ENCODE measurements at regions not wholly inside any gene's neighbourhood (a gene's known extent, or its start where the extent isn't known, plus 50 kb on each side); places are given as distances from the start of the nearest gene placed in this dataset.
"Not testable (repeated sequence)": the region's sequence is repeated elsewhere in the genome, so short reads cannot be mapped to it uniquely, and the experiment has no call there.

DNA sequence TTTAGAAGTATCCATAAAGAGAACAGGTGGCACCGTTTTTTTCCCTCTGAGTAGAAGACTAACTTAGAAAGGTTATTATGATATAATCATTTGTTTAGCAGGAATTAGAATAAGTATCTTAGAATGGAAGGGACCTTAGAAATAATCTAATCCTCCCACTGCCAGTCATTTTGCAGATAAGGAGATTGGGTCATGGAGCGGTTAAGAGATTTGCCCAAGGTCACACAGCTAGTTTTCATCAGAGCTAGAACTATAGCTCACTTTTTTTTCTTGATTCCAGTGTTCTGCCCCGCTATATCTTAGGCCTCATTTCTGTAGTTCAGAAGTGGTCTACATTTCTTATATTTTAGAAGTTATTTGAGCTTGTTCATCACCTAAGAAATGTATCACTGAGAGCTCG lies 139.6 kb downstream of the PRL start:
- H3K4me3 ChIP-seq (ENCODE audit: low read depth, low read length) = no peak overlapping the region

DNA sequence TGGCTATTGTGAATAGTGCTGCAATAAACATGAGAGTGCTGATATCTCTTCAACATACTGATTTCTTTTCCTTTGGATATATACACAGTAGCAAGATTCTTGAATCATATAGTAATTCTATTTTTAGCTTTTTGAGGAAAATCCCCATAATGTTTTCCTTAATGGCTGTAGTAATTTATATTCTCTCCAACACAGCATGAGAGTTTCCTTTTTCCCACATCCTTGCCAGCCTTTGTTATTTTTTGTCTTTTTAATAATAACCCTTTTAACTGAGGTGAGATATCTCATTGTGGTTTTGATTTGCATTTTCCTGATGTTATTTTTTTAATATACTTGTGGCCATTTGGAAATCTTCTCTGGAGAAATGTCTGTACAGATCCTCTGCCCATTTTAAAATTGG lies 132.6 kb downstream of the PRL start:
- no peak overlapping the region for H3K4me3 ChIP-seq (ENCODE audit: low read depth, low read length)

DNA sequence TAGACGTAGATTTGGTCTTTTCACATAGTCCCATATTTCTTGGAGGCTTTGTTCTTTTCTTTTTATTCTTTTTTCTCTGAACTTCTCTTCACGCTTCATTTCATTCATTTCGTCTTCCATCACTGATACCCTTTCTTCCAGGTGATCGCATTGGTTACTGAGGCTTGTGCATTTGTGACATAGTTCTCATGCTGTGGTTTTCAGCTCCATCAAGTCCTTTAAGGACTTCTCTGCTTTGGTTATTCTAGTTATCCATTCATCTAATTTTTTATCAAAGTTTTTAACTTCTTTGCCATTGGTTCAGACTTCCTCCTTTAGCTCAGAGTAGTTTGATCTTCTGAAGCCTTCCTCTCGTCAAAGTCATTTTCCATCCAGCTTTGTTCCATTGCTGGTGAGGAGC lies 125.8 kb downstream of the PRL start:
- not testable (repeated sequence) for H3K4me3 ChIP-seq (ENCODE audit: low read depth, low read length)

DNA sequence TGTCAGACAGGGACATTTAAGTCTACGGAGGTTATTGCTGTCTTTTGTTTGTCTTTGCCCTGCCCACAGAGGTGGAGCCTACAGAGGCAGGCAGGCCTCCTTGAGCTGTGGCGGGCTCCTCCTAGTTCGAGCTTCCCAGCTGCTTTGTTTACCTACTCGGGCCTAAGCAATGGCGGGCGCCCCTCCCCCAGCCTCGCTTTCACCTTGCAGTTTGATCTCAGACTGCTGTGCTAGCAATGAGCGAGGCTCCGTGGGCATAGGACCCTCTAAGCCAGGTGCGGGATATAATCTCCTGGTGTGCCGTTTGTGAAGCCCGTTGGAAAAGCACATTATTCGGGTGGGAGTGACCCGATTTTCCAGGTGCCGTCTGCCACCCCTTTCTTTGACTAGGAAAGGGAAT lies 125.0 kb downstream of the PRL start:
- H3K4me3 ChIP-seq (ENCODE audit: low read depth, low read length) = not testable (repeated sequence)

DNA sequence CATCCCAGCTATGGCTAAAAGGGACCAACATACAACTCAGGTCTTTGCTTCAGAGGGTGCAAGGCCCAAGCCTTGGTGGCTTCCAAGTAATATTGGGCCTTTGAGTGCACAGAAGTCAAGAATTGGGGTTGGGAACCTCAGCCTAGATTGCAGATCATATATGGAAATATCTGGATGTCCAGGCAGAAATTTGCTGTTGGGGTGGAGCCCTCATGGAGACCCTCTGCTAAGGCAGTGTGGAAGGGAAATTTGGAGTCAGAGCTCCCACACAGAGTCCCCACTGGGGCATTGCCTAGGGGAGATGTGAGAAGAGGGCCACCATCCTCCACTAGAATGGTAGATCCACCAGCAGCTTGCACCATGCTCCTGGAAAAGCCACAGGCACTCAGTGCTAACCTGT lies 123.5 kb downstream of the PRL start:
- H3K4me3 ChIP-seq (ENCODE audit: low read depth, low read length) = no peak overlapping the region

DNA sequence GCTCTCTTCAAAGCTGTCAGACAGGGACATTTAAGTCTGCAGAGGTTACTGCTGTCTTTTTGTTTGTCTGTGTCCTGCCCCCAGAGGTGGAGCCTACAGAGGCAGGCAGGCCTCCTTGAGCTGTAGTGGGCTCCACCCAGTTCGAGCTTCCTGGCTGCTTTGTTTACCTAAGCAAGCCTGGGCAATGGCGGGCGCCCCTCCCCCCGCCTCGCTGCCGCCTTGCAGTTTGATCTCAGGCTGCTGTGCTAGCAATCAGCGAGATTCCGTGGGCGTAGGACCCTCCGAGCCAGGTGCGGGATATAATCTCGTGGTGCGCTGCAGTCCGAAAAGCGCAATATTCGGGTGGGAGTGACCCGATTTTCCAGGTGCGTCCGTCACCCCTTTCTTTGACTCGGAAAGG lies 116.6 kb downstream of the PRL start:
- not testable (repeated sequence) for H3K4me3 ChIP-seq (ENCODE audit: low read depth, low read length)

DNA sequence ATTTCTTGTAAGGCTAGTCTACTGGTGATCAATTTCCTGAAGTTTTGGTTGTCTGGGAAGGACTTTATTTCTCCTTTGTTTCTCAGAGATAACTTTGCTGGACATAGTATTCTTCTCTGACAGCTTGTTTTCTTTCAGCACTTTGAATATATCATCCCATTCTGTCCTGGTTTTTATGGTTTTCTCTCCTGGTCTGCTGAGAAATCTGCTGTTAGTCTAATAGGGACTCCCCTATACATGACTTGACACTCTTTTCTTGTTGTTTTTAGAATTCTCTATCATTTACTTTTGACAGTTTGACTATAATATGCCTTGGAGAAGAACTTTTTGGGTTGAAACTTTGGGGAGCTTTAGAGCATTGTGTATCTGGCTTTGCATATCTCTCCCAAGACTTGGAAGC lies 112.5 kb downstream of the PRL start:
- H3K4me3 ChIP-seq (ENCODE audit: low read depth, low read length) = no peak overlapping the region

DNA sequence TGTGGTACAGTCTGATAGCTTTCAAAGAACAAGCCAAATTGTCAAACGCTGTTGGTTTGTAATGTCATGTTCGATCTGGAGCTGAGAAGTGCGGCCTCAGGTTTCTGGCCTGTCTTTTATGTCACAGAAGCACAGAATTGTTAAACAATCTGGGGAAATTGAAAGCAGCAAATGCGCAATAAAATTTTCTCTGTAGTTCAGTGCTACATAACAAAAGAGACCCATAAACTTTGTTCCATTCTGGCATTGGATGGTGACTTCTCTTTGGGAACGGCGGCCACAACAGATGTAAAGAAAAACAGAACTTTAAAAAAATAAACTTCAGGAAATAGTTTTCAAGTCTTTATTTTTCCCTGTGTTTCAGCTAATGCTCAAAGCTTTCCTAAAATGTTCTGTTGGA lies 106.9 kb downstream of the PRL start:
- H3K4me3 ChIP-seq (ENCODE audit: low read depth, low read length) = no peak overlapping the region

DNA sequence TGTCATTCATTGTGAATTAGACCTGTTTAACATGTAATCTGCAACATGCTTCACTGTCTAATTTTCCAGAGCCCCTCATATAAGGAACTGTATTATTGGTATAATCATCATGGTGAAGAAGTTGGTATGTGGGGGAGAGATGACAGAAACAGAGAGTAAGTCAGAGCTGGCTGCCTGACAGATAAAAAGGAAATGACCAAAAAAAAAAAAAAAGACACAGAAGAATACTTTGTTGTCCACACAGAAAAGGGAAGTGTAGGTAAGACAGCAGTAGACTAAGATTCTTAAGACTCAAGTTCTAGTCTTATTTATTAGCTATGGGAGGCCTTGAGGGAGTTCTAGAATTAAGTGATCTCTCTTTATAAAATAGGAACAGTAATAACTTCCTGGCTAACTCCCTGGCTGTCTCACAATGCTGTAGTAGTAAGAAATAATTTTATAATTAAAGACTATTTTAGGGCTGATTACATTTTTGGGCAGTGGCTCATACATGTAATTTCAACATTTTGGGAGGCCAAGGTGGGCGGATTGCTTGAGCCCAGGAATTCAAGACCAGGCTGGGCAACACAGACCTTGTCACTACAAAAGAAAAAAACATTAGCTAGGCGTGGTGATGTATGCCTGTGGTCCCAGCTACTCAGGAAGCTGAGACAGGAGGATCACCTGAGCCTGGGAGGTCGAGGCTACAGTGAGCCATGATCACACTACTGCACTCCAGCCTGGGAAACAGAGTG lies 102.5 kb downstream of the PRL start:
- H3K4me3 ChIP-seq (ENCODE audit: low read depth, low read length) = no peak overlapping the region

DNA sequence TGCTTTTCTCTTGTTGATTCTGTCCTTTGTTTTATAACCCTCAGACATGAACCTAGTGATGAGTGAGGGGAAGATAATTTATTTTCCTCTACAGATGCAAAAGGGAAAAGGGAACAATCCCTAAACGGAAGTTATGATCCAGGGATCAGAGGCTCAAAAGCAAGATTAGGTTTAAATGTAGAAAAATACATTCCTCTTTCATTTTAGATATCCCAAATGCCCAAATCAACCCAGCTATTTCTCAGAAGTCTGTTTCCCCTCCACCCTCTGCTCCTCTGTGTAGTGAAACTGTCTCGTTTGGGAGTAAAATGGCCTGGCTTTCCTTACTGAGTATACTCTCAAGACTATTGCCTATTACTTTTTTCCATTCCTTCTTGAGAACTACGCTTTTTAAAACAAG lies 97.1 kb downstream of the PRL start:
- H3K4me3 ChIP-seq (ENCODE audit: low read depth, low read length) = no peak overlapping the region

DNA sequence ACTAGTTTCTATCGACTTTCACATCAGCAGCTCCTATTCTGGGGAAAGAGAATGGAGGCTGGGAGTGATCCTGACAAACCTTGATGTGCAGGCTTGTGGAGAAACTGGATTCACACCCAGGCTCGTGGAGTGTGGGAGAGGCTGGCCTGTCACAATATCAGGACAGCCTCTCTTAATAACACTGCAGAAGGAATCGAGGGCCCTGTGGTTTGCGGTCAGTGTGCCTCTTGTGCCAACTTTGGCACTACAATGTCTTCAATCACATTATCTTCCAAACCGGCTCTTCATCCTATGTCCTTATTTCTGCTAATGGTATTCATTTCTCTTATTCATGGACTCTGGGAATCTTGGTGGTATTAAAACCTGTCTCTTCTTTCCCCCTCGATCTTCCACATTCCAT lies 92.7 kb downstream of the PRL start:
- no peak overlapping the region for H3K4me3 ChIP-seq (ENCODE audit: low read depth, low read length)

DNA sequence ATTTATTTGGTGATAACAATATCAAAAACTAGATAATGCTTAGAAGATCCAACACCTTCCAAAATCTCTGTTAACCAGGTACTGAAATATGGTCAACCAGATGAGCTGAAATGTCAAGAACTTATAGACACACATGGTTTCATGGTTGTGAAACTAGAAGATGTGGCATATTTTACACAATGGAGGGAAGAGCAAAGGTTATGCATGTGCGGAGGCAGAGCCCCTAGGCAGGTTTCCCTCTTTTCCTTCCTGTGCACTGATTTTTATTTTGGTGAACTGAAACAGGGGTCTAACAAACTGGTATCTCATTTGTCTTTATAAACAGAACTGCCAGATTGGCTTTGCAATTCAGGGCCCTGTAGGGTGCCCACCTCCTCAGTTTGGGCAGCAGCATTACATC lies 91.6 kb downstream of the PRL start:
- H3K4me3 ChIP-seq (ENCODE audit: low read depth, low read length) = no peak overlapping the region

DNA sequence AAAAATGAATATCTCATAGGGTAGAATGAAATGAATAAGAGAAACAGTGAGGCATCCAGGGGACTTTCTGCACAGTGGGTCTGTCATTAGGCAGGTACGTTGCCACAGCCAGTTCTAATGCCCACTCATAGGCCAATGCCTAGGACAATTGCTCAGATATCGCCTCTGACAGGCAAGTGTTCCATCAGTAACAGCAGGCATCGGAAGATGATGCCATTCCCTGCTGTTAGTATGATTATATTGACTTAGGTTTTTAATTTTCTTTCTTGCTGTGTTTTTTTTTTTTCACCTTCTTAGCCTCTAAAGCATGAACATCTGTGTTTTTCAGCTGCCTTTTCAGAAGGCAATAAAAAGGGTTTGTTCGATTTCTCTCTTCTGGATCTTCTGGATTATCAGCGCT lies 90.7 kb downstream of the PRL start:
- no peak overlapping the region for H3K4me3 ChIP-seq (ENCODE audit: low read depth, low read length)

DNA sequence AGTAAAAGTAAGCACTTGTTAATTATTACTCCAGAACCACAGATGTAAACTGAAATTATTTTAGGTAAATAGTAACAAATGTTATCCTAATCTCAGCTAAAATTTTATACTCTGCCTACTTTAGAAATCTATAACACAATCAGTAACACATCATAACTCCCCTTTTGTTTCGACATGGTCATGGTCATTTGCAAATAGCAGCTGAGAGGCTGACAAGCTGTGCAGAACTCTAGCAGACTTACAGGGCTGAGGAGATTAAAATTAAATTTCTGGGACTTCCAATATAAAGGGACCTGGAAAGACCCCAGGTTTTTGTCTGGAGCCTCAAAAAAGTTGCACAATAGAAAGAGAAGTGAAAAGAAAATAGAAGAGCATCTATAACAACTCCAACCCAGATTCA lies 88.8 kb downstream of the PRL start:
- H3K4me3 ChIP-seq (ENCODE audit: low read depth, low read length) = no peak overlapping the region

DNA sequence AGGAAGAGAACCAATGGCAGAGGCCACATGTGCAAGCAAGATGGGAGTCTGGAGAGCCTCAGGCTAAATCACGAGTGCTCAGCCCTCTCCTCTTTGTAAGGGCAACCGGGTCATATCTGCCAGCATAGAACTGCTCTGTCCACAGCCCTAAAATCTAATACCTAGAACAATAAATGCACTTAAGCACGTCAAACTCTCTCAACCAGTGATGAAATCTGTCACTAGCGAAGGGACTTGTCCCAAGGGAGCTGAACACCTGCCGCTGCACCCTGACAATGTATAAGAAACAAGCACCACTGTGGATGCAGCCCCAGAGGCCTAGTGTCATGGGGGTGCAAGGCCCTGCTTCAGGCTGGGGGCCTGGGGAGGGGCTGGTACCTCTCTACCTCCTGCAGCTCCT lies 82.5 kb downstream of the PRL start:
- H3K4me3 ChIP-seq (ENCODE audit: low read depth, low read length) = no peak overlapping the region

DNA sequence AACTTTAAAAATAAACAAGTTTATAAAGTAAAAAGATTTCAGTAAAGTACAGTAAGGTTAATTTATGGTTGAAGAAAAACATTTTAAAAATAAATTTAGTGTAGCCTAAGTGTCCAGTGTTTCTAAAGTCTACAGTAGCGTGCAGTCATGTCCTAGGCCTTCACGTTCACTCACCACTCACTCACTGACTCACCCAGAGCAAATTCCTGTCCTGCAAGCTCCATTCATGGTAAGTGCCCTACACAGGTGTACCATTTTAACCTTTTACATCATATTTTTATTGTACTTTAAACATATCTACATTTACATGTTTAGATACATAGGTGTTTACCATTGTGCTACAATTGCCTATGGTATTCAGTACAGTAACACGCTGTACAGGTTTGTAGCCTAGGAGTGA lies 81.4 kb downstream of the PRL start:
- H3K4me3 ChIP-seq (ENCODE audit: low read depth, low read length) = not testable (repeated sequence)

DNA sequence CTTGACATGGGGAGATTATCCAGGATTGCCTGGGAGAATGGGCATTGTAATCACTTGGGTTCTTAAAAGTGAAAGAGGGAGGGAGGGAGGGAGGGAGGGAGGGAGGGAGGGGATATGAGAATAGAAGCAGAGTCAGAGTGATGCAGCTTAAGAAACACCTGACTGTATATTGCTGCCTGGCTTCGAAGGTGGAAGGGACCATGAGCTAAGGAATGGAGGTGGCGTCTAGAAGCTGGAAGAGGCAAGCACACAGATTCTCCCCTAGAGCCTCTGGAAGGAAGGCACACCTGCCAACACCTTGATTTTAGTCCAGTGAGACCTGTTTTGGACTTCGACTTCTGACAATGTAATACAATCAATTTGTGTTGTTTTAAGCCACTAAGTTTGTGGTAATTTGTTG lies 78.4 kb downstream of the PRL start:
- no peak overlapping the region for H3K4me3 ChIP-seq (ENCODE audit: low read depth, low read length)

DNA sequence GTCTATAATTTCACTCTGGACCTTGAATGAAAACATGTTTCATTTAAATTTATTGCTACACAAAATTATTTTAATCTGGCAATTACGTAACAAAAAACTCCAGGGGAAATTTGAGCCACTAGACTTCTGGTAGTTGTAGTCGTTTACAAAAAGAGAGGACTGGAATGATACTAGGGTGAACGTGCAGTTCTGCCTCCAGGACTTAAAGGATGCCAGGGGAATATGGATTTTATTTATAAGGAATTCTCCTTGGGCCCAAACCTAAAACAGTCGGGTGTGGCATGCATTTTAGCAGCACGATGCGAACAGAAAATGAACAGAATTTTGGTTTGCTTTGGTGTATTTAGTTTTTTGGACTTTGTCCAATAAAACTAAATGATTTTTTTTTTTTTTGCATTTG lies 76.9 kb downstream of the PRL start:
- H3K4me3 ChIP-seq (ENCODE audit: low read depth, low read length) = no peak overlapping the region

DNA sequence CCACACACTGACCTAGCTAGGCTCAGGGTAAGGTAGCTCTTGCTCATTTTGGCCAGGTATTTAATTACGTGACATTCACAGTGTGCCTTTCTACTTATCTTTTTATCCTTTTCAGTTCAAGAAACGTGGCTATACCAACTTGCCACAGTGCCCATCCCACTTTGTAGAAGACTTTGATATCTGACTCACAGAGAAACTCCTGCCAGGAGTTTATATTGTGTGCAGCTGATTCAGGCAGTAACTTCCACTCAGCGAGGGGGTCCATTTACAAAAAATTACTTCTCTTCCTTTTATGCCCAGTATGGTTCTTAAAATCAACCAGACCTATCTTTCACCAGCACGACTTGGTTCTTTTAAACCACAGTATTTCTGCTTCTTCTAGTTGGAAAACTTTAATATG lies 75.6 kb downstream of the PRL start:
- H3K4me3 ChIP-seq (ENCODE audit: low read depth, low read length) = no peak overlapping the region

DNA sequence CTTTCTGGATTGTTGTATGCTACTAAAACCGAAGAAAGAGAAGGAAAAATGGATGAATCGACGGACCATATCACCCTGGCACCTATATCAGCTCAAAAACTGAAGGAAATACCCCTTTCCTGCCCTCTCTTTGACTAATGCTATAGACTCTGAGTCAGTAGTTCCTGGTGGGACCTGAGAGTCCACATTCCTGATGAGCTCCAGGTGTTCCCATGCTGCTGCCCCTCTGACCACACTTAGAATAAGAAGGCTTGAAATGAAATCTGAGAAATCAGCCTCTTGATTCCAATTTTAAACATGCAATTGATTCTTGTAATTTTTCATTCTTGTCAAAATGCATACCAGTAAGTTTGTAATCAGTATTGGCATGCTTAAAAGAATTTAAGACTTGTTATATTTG lies 75.2 kb downstream of the PRL start:
- no peak overlapping the region for H3K4me3 ChIP-seq (ENCODE audit: low read depth, low read length)

DNA sequence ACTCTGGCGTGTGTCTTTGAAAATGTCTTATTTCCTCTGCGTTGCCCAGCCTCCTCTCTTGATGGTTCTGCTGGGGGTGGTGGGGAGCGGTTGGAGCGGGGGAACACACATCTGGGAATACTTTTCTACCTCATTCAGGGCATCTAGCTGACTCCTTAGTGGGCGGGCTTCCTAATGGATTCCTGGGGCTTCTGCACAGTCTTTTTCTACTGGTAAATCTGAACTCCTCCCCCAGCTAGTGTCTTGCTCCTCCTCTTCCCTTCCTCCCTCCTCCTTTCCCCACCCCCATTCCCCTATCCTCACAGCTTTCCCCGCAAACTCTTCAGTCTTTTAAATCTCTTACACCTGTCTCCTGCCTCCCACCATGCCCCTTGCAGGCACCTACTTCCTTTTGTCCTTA lies 74.4 kb downstream of the PRL start:
- peak overlapping the region; percentile 8 for H3K4me3 ChIP-seq (ENCODE audit: low read depth, low read length)

DNA sequence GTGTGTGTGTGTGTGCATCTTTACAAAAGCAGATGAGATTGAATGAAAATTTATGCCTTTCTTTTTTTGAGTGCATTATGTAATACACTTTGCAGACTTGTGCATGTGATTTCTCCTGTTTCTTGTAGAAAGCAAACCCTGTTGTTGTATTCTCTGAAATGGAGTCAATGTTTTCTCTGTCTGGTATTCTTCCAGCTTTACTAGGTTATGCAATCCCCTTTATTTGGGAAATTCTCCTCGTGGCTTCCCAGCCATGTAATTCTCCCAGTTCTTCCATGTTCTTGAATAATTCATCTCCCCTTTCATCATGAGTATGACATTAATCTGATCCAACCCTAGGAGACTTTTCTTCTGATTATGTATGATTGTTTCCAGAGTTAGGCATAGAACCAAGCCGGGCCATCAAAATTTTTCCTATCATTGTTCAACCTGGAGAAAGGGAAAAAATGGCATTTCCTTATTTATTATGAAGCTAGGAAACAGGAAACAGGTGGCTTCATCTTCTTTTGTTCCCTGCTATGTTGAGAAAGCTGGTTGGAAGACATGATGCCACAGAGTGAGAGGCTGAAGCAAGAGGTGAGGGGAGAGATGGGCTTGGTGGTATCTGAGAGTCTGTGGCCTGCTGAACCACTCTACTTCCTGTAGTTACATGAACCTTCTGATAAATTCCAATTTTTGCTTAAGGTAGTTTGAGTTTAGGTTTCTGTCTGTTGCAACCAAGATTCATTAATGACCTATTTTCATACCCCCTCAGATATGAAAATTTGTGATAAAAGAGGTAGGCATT lies 68.8 kb downstream of the PRL start:
- no peak overlapping the region for H3K4me3 ChIP-seq (ENCODE audit: low read depth, low read length)

DNA sequence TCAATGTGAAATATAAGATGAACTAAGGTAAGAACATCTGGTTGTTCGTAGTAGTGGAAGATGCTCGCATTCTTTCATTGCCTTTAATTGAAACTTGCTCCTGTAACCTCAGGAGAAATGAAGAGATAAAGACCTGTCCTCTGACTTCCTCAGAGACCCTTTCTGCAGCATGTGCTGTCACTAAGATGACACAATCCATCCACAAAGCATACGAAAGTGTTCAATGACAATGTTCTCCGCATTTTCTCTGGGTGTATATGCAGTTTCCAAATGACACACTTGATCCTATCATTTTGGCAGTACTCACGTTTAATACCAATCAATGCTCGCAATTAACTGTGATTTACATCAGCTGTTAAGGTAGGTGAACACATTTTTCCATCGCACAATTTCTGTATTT lies 65.8 kb downstream of the PRL start:
- no peak overlapping the region for H3K4me3 ChIP-seq (ENCODE audit: low read depth, low read length)
